ENCODE measurements at regions not wholly inside any gene's neighbourhood (a gene's known extent, or its start where the extent isn't known, plus 50 kb on each side); places are given as distances from the start of the nearest gene placed in this dataset.

DNA sequence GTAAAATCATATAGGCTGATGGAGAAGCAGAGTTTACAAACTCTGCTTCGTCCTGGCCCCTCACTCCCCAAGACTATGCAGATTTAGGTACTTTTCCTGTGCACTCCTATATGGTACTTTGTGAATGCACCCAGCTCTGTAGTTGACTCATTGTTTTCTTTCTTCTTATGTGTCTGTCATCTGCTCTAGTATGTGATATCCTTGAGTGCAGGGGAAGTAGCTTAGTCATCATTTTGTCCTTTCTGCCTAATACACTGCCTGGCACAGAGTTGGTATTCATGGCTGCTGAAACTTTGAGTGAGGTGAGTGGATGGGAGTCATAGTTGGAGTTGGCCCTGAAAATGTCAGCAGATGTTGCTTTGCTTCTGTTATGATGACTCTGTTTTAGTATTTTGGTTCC is 222.6 kb downstream of the RNF144B start:
- Histone ChIP-seq H3K4me3 (ENCODE audit: insufficient read depth, low read depth, low read length) (no peak overlapping the region), H2BK15ac (ENCODE audit: low read depth, low read length) (no peak overlapping the region), H4K8ac (ENCODE audit: low read depth in 2 of 2, low read length in 2 of 2) (no peak overlapping the region), H3K4me2 (ENCODE audit: low read depth, low read length) (no peak overlapping the region), H3K9me3 (ENCODE audit: control insufficient read depth, insufficient read depth, low read length) (no peaks in the 10 kb centered on the region), H2AK5ac (ENCODE audit: low read depth, low read length) (no peak overlapping the region), H3K79me1 (ENCODE audit: low read depth in 1 of 2, low read length in 2 of 2) (no peaks in the 10 kb centered on the region), H4K5ac (ENCODE audit: low read depth, low read length) (no peak overlapping the region), H3K36me3 (ENCODE audit: control insufficient read depth, insufficient read depth, low read length) (no peaks in the 10 kb centered on the region), H3K27ac (ENCODE audit: insufficient read depth, low read length) (no peak overlapping the region), H3K9me1 (ENCODE audit: insufficient read depth, low read length) (no peaks in the 10 kb centered on the region), H3K9ac (ENCODE audit: low read depth, low read length) (no peak overlapping the region), H2AK9ac (replicated peaks; ENCODE audit: low read depth, low read length, poor library complexity) (no peak overlapping the region), H3K56ac (ENCODE audit: extremely low read depth, insufficient read depth, low read length) (no peak overlapping the region), H4K91ac (ENCODE audit: insufficient read depth, low read depth, low read length) (no peak overlapping the region), H3K14ac (replicated peaks; ENCODE audit: low read depth, low read length) (no peak overlapping the region), H3K23ac (ENCODE audit: low read depth, low read length) (no peak overlapping the region), H2BK20ac (ENCODE audit: low read depth, low read length) (no peak overlapping the region), H2AFZ (replicated peaks; ENCODE audit: low read length, poor library complexity) (no peak overlapping the region), H2BK5ac (ENCODE audit: low read depth, low read length, poor library complexity, severe bottlenecking) (no peak overlapping the region), H2BK120ac (ENCODE audit: low read depth, low read length) (no peak overlapping the region), H3K27me3 (ENCODE audit: control insufficient read depth, insufficient read depth, low read length) (no peaks in the 10 kb centered on the region), H3K18ac (ENCODE audit: low read depth, low read length) (no peak overlapping the region), H4K20me1 (ENCODE audit: insufficient read depth, low read length) (no peaks in the 10 kb centered on the region), H3K4ac (ENCODE audit: low read depth, low read length) (no peak overlapping the region), H3K4me1 (ENCODE audit: control insufficient read depth, insufficient read depth, low read length) (no peaks in the 10 kb centered on the region)
- ATAC-seq (ENCODE audit: low read depth) (no peak), DNase-seq (no peak)
- dilution Hi-C loops (cut with HindIII; ENCODE audit: low sequenced_read_pairs, unreplicated experiment) = no loop called here
- intact Hi-C loops (cut with micrococcal nuclease) = no loop called here
- CTCF ChIA-PET = no interaction called here
- no TSS peak for BruUV-seq (replicated peaks)
- POLR2A ChIA-PET (ENCODE audit: unreplicated experiment) = no interaction called here
- in situ Hi-C loops (cut with MboI; ENCODE audit: low sequenced_read_pairs) = loop anchor here (10.0 kb wide), 1 partner anchor 1445 kb away; no protein-coding TSS in a partner anchor
- WGBS, 2 experiments (ENCODE audit: extremely low coverage in 2 of 2, insufficient read length in 1 of 2) = no CpG with 5 or more reads among the region's 1 CpG
- TF ChIP-seq MAFK (IDR thresholded peaks at IDR 0.05; ENCODE audit: low read depth, low read length) = peak; percentile 44
- TF ChIP-seq, protein P1, sequence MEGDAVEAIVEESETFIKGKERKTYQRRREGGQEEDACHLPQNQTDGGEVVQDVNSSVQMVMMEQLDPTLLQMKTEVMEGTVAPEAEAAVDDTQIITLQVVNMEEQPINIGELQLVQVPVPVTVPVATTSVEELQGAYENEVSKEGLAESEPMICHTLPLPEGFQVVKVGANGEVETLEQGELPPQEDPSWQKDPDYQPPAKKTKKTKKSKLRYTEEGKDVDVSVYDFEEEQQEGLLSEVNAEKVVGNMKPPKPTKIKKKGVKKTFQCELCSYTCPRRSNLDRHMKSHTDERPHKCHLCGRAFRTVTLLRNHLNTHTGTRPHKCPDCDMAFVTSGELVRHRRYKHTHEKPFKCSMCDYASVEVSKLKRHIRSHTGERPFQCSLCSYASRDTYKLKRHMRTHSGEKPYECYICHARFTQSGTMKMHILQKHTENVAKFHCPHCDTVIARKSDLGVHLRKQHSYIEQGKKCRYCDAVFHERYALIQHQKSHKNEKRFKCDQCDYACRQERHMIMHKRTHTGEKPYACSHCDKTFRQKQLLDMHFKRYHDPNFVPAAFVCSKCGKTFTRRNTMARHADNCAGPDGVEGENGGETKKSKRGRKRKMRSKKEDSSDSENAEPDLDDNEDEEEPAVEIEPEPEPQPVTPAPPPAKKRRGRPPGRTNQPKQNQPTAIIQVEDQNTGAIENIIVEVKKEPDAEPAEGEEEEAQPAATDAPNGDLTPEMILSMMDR (conservative IDR thresholded peaks at IDR 0.05; ENCODE audit: low read depth, low read length) = no peak

All from IMR-90 (cell line).